Endodermal cell (in vitro differentiated cells): ENCODE measurements at regions not wholly inside any gene's neighbourhood (a gene's known extent, or its start where the extent isn't known, plus 50 kb on each side); places are given as distances from the start of the nearest gene placed in this dataset.

ENCODE experiments used
- DNase-seq: peaks from one replicate; pipeline ENCODE4 v3.0.0-alpha.2; 2017
- H3K27ac ChIP-seq: 2 replicates; pipeline ENCODE4 v1.5.1; 2013; ENCODE audit warnings: mild to moderate bottlenecking, low read depth, low read length, moderate library complexity
- H3K27me3 ChIP-seq: 2 replicates; pipeline ENCODE4 v1.6.1; 2013; ENCODE audit warnings: mild to moderate bottlenecking, low read length, moderate library complexity; ENCODE audit not compliant: insufficient read depth, control insufficient read depth, poor library complexity, severe bottlenecking
- H3K36me3 ChIP-seq: 2 replicates; pipeline ENCODE4 v1.7.0; 2013; ENCODE audit warnings: mild to moderate bottlenecking, low read length, moderate library complexity; ENCODE audit not compliant: control insufficient read depth, insufficient read depth
- H3K4me1 ChIP-seq: one replicate; pipeline ENCODE4 v1.7.0; 2013; ENCODE audit warnings: low read length; ENCODE audit not compliant: control insufficient read depth, insufficient read depth
- H3K4me3 ChIP-seq: 2 replicates; pipeline ENCODE4 v1.5.1; 2013; ENCODE audit warnings: mild to moderate bottlenecking, low read length, moderate library complexity
- H3K9ac ChIP-seq: 2 replicates; pipeline ENCODE4 v1.6.1; 2013; ENCODE audit warnings: mild to moderate bottlenecking, low read length, moderate library complexity; ENCODE audit not compliant: poor library complexity, severe bottlenecking; ENCODE audit errors: extremely low read depth
- H3K9me3 ChIP-seq: 2 replicates; pipeline ENCODE4 v1.6.1; 2013; ENCODE audit warnings: mild to moderate bottlenecking, low read length, moderate library complexity; ENCODE audit not compliant: control insufficient read depth
- H3K27ac Mint-ChIP-seq: 2 replicates; pipeline ENCODE4 v1.8.0; 2020; ENCODE audit warnings: mixed read lengths
- H3K27me3 Mint-ChIP-seq: 2 replicates; pipeline ENCODE4 v1.8.0; 2021; ENCODE audit warnings: mild to moderate bottlenecking, mixed read lengths; ENCODE audit not compliant: insufficient read depth
- H3K36me3 Mint-ChIP-seq: 2 replicates; pipeline ENCODE4 v1.8.0; 2020; ENCODE audit warnings: low read depth, mixed read lengths
- H3K4me1 Mint-ChIP-seq: 2 replicates; pipeline ENCODE4 v1.8.0; 2020; ENCODE audit warnings: mixed read lengths
- H3K4me3 Mint-ChIP-seq: 2 replicates; pipeline ENCODE4 v1.8.0; 2020; ENCODE audit warnings: mild to moderate bottlenecking, moderate library complexity, mixed read lengths
- H3K9me3 Mint-ChIP-seq: 2 replicates; pipeline ENCODE4 v1.8.0; 2020; ENCODE audit warnings: mild to moderate bottlenecking, mixed read lengths
- WGBS, 2 experiments: methylation state at CpG; one replicate each; pipeline versions ENCODE4 v1.1.5 to v1.1.7; 2013; ENCODE audit warnings: missing lambda C conversion rate in 2 of 2, mixed read lengths in 1 of 2; ENCODE audit not compliant: insufficient coverage in 1 of 2, insufficient read length in 1 of 2; 5-methylcytosine and 5-hydroxymethylcytosine counted together
- TF ChIP-seq, protein P1 (sequence below): fragments of 200-600 bp; sonication (generic); conservative IDR thresholded peaks from 2 replicates; pipeline ENCODE4 v1.5.0; 2021; ENCODE audit warnings: antibody characterized with exemption, mild to moderate bottlenecking

DNA sequence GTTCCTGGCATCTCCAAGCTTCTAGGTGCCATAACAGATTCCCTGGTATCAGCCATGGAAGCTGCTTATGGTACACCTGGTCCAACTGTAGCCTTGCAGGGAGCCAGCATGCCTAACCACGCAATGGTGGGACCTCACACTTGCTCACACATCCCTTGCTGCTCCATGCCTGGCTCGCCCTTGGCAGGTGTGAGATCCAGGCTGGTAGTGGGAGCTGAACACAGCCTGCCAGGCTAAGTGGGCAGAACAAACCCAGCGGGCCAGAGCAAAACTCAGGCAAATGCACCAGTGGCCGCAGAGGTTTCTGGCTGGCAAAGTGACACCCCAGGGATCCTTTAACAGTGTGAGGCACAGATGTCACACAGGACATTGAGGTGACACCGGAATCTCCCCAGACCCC is 185.8 kb downstream of the NDUFA10 start:
- Mint-ChIP-seq H3K4me3 (no peak overlapping the region), H3K36me3 (no peaks in the 10 kb centered on the region), H3K27me3 (peaks cover 28% of the 10 kb centered on the region), H3K9me3 (peaks cover 18% of the 10 kb centered on the region), H3K4me1 (no peaks in the 10 kb centered on the region), H3K27ac (no peak overlapping the region)
- no peak overlapping the region for H3K9ac ChIP-seq
- H3K9me3 ChIP-seq = no peaks in the 10 kb centered on the region
- no peaks in the 10 kb centered on the region for H3K4me1 ChIP-seq
- H3K27ac ChIP-seq = no peak overlapping the region
- peaks cover 19% of the 10 kb centered on the region for H3K27me3 ChIP-seq
- 71 to 100% methylated on average over 1 to 5 of the region's 5 CpGs for WGBS, 2 experiments
- peak; percentile 16 for DNase-seq
- no peak overlapping the region for H3K4me3 ChIP-seq
- TF ChIP-seq, protein P1, sequence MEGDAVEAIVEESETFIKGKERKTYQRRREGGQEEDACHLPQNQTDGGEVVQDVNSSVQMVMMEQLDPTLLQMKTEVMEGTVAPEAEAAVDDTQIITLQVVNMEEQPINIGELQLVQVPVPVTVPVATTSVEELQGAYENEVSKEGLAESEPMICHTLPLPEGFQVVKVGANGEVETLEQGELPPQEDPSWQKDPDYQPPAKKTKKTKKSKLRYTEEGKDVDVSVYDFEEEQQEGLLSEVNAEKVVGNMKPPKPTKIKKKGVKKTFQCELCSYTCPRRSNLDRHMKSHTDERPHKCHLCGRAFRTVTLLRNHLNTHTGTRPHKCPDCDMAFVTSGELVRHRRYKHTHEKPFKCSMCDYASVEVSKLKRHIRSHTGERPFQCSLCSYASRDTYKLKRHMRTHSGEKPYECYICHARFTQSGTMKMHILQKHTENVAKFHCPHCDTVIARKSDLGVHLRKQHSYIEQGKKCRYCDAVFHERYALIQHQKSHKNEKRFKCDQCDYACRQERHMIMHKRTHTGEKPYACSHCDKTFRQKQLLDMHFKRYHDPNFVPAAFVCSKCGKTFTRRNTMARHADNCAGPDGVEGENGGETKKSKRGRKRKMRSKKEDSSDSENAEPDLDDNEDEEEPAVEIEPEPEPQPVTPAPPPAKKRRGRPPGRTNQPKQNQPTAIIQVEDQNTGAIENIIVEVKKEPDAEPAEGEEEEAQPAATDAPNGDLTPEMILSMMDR = no peak
- no peaks in the 10 kb centered on the region for H3K36me3 ChIP-seq

DNA sequence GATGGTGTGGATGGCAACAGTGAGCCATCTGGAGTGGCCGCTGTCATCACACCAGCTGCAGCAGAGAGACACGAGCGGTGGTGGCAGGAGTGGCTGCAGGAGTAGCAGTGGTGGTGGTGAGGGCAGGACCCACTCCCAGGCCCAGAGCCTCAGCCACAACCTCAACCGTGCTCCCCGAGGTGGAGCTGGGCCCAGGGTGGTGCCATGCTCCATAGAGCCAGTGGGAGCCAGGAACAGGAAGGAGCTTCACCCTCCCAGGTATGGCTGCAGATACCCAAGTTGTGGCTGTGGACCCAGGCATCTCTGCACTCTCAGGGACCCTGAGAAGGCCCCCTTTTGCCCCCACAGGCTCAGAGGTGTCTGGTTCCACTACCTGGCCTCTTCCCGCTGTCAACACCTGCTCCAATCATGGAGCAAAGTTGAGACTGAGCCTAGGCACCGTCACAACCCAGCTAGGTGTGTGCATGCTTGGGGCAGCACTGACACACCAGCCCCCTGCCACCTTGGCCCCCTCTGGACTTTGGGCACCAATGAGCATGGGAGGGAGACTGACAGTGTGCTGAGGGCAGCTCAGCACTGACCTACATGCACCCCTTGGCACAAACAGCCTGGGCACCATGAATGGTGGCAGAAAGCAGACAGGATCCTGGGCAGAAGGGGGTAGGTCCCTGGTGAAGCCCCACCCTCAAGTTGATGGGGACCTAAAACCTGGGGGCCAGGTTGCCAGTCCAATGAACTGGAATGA is 188.9 kb downstream of the NDUFA10 start:
- H3K4me3 Mint-ChIP-seq = no peak overlapping the region
- Histone ChIP-seq H3K9ac (no peak overlapping the region), H3K36me3 (no peaks in the 10 kb centered on the region), H3K9me3 (no peaks in the 10 kb centered on the region), H3K27me3 (peaks cover 11% of the 10 kb centered on the region), H3K4me3 (no peak overlapping the region), H3K27ac (no peak overlapping the region), H3K4me1 (peaks cover 2% of the 10 kb centered on the region)
- H3K36me3 Mint-ChIP-seq = no peaks in the 10 kb centered on the region
- peak; percentile 23 for DNase-seq
- no peak overlapping the region for H3K27ac Mint-ChIP-seq
- H3K4me1 Mint-ChIP-seq = peaks cover 6% of the 10 kb centered on the region
- 92 to 95% methylated on average over 3 to 7 of the region's 7 CpGs for WGBS, 2 experiments
- peaks cover 26% of the 10 kb centered on the region for H3K27me3 Mint-ChIP-seq
- TF ChIP-seq, protein P1 = no peak
- H3K9me3 Mint-ChIP-seq = peaks cover 3% of the 10 kb centered on the region

DNA sequence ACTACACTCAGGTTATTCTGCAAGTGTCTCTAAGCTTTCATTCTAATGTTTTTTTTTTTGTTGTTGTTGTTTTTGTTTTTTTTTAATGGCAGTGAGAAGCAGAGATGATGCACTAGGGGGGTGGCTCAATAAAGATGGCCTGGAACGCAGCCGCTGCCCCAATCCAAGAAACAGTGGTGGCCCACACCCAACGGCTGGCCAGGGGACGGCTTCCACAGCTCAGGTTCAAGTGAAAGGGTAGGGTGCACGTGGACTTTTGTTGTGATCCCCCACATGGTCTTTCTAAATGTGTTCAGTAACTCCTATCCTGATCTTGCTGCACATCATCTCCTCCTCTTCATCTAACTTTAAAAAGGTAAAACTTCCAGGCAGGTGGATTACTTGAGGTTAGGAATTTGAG is 190.1 kb downstream of the NDUFA10 start:
- peaks cover 12% of the 10 kb centered on the region for H3K4me1 Mint-ChIP-seq
- no peaks in the 10 kb centered on the region for H3K36me3 ChIP-seq
- no peak for DNase-seq
- peaks cover 8% of the 10 kb centered on the region for H3K27me3 ChIP-seq
- no peaks in the 10 kb centered on the region for H3K36me3 Mint-ChIP-seq
- H3K27ac ChIP-seq = no peak overlapping the region
- H3K4me3 Mint-ChIP-seq = no peak overlapping the region
- H3K9ac ChIP-seq = no peak overlapping the region
- H3K27ac Mint-ChIP-seq = no peak overlapping the region
- H3K9me3 ChIP-seq = no peaks in the 10 kb centered on the region
- TF ChIP-seq, protein P1 = no peak
- no peak overlapping the region for H3K4me3 ChIP-seq
- peaks cover 23% of the 10 kb centered on the region for H3K27me3 Mint-ChIP-seq
- 84% methylated on average over 5 of the region's 5 CpGs; no CpG with 5 or more reads in 1 of the 2 experiments for WGBS, 2 experiments
- peaks cover 7% of the 10 kb centered on the region for H3K4me1 ChIP-seq
- peaks cover 3% of the 10 kb centered on the region for H3K9me3 Mint-ChIP-seq
